Liver (tissue), 3 donors: ENCODE measurements at regions not wholly inside any gene's neighbourhood (a gene's known extent, or its start where the extent isn't known, plus 50 kb on each side); places are given as distances from the start of the nearest gene placed in this dataset.

ENCODE experiments used
- FOXA1 ChIP-seq: IDR thresholded peaks from 2 replicates; pipeline ENCODE4 v1.6.1; 2016; ENCODE audit warnings: antibody characterized with exemption
- FOXA2 ChIP-seq: IDR thresholded peaks from 2 replicates; pipeline ENCODE4 v1.6.1; 2016; ENCODE audit warnings: antibody characterized with exemption
- GABPA ChIP-seq, 2 donors: IDR thresholded peaks in 1 of 2; conservative IDR thresholded peaks in 1 of 2; 2 replicates each; pipeline ENCODE4 v1.6.1; 2016; ENCODE audit warnings: antibody characterized with exemption in 2 of 2, mild to moderate bottlenecking in 1 of 2, moderate library complexity in 1 of 2
- HNF4A ChIP-seq, 2 donors: conservative IDR thresholded peaks; 2 replicates each; pipeline ENCODE4 v1.6.1; 2016; ENCODE audit warnings: antibody characterized with exemption in 2 of 2, mild to moderate bottlenecking in 2 of 2
- HNF4G ChIP-seq: IDR thresholded peaks from 2 replicates; pipeline ENCODE4 v1.6.1; 2016; ENCODE audit warnings: antibody characterized with exemption
- JUND ChIP-seq, 2 donors: IDR thresholded peaks; 2 replicates each; pipeline ENCODE4 v1.6.1; 2016; ENCODE audit warnings: antibody characterized with exemption in 2 of 2
- RAD21 ChIP-seq, 2 donors: IDR thresholded peaks; 2 replicates each; pipeline ENCODE4 v1.6.1; 2016; ENCODE audit warnings: antibody characterized with exemption in 2 of 2, mild to moderate bottlenecking in 2 of 2
- SP1 ChIP-seq: IDR thresholded peaks from 2 replicates; pipeline ENCODE4 v1.6.1; 2018; ENCODE audit warnings: antibody characterized with exemption, mild to moderate bottlenecking
- YY1 ChIP-seq: IDR thresholded peaks from 2 replicates; pipeline ENCODE4 v1.6.1; 2016; ENCODE audit warnings: antibody characterized with exemption, mild to moderate bottlenecking
- TF ChIP-seq, protein P1 (sequence below): IDR thresholded peaks from 2 replicates; pipeline ENCODE4 v1.6.1; 2016; ENCODE audit warnings: antibody characterized with exemption, mild to moderate bottlenecking
- TF ChIP-seq, protein P2 (sequence below): fragments of 150-350 bp; IDR thresholded peaks from 2 replicates; pipeline ENCODE4 v1.5.1; 2017; ENCODE audit warnings: improper control_type of control experiment, low read depth, low read length; ENCODE audit not compliant: missing input control
- TF ChIP-seq, protein P3 (sequence below): IDR thresholded peaks from 2 replicates; pipeline ENCODE4 v1.6.1; 2016; ENCODE audit warnings: antibody characterized with exemption
- donor health status: healthy.
- donor health status: healthy.

DNA sequence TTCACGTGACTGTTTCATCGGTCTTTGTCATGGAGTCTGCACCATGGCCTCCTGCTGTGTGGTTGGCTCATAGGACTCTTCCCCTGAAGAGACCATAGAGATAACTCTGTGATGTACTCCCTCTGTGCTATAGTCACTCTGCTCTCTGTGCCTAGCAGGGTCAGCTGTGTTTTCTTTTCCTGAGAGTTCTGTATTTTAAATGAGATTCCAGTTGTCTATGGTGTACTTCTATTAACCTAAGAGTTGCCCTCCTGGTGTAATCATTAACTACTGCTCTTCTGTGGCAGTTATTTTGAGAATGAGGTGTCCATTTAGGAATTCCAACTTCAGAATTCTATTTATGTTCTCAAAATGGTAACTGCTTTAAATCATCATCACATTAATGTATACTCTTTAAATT is 114.5 kb upstream of the ARPP21 start:
- TF ChIP-seq, protein P1, sequence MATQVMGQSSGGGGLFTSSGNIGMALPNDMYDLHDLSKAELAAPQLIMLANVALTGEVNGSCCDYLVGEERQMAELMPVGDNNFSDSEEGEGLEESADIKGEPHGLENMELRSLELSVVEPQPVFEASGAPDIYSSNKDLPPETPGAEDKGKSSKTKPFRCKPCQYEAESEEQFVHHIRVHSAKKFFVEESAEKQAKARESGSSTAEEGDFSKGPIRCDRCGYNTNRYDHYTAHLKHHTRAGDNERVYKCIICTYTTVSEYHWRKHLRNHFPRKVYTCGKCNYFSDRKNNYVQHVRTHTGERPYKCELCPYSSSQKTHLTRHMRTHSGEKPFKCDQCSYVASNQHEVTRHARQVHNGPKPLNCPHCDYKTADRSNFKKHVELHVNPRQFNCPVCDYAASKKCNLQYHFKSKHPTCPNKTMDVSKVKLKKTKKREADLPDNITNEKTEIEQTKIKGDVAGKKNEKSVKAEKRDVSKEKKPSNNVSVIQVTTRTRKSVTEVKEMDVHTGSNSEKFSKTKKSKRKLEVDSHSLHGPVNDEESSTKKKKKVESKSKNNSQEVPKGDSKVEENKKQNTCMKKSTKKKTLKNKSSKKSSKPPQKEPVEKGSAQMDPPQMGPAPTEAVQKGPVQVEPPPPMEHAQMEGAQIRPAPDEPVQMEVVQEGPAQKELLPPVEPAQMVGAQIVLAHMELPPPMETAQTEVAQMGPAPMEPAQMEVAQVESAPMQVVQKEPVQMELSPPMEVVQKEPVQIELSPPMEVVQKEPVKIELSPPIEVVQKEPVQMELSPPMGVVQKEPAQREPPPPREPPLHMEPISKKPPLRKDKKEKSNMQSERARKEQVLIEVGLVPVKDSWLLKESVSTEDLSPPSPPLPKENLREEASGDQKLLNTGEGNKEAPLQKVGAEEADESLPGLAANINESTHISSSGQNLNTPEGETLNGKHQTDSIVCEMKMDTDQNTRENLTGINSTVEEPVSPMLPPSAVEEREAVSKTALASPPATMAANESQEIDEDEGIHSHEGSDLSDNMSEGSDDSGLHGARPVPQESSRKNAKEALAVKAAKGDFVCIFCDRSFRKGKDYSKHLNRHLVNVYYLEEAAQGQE: no peak
- TF ChIP-seq, protein P2, sequence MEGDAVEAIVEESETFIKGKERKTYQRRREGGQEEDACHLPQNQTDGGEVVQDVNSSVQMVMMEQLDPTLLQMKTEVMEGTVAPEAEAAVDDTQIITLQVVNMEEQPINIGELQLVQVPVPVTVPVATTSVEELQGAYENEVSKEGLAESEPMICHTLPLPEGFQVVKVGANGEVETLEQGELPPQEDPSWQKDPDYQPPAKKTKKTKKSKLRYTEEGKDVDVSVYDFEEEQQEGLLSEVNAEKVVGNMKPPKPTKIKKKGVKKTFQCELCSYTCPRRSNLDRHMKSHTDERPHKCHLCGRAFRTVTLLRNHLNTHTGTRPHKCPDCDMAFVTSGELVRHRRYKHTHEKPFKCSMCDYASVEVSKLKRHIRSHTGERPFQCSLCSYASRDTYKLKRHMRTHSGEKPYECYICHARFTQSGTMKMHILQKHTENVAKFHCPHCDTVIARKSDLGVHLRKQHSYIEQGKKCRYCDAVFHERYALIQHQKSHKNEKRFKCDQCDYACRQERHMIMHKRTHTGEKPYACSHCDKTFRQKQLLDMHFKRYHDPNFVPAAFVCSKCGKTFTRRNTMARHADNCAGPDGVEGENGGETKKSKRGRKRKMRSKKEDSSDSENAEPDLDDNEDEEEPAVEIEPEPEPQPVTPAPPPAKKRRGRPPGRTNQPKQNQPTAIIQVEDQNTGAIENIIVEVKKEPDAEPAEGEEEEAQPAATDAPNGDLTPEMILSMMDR: no peak
- TF ChIP-seq FOXA1 (no peak), SP1 (peak; percentile 64), JUND (IDR thresholded peaks at IDR 0.05) (no peak), YY1 (peak; percentile 48), GABPA (IDR thresholded peaks at IDR 0.05 in 1 of 2, conservative IDR thresholded peaks at IDR 0.05 in 1 of 2) (no peak), FOXA2 (no peak), HNF4A (conservative IDR thresholded peaks at IDR 0.05) (peak in 1 of 2 donors; percentile 37), RAD21 (IDR thresholded peaks at IDR 0.05) (peak; percentile 12 to 26), HNF4G (no peak)
- TF ChIP-seq, protein P3, sequence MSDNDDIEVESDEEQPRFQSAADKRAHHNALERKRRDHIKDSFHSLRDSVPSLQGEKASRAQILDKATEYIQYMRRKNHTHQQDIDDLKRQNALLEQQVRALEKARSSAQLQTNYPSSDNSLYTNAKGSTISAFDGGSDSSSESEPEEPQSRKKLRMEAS: no peak
